Middle frontal gyrus (tissue), 1 donor: ENCODE measurements at regions not wholly inside any gene's neighbourhood (a gene's known extent, or its start where the extent isn't known, plus 50 kb on each side); places are given as distances from the start of the nearest gene placed in this dataset.
"Not testable (repeated sequence)": the region's sequence is repeated elsewhere in the genome, so short reads cannot be mapped to it uniquely, and the experiment has no call there.

ENCODE experiments used
- DNase-seq: peaks from one replicate; pipeline ENCODE4 v3.0.0-alpha.2; 2015; ENCODE audit warnings: low spot score; ENCODE audit errors: extremely low spot score

DNA sequence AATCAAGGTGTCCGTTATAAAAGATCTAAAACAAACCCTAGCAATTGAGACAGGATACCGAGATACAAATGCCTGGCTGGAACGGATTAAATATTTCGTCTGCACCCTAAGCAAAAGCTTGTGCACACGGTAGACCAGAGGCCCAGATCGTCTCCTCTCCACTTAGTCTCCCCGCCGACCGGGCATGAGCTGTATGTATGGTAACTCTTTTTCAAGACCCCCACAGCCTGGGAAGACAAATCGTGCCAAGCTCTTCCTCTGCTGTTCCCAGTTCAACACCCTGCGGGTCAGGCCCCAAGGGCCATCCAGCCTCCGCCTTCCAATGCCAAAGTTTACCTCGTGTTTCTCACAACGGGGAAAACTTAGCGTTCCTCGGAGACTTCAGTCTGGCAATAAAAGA is 285.7 kb upstream of the GALNT17 start:
- no peak for DNase-seq

GRCh38 chr7:70849580-70850235 is 282.2 kb upstream of the GALNT17 start:
- no peak for DNase-seq

- no peak for DNase-seq
These were observed 276.6 kb upstream of the GALNT17 start for GRCh38 chr7:70855373-70855772.

DNA sequence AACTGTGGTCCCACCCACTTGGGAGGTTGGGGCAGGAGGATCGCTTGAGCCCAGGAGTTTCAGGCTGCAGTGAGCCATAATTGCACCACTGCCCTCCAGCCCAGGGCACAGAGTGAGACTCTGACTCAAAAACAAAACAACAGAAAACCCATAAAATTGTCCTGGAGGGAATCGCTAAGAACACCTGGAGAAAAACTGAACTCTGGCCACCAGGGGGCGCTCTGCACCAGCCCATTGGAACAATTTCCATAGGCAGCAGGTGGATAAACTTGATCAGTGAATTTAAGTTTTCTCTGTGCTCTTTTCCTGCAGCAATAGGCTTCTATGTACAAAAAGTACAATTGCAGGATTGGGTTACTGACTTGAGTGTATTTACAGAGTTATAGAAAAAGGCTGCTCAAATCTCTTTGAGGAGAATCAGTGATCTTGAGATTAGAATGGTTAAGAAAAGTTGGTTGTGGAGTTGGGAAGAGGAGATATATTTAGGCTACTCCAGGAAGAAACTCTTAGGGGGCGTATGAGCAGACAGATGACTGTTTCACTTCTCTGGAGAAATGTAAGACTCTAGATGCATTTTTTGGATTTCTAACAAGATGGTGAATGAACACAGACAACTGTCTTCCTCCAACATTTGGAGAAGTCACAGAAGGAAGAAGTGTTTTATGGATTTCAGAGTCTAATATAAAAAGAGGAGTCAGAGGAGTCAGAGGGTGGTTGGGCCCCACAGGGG is 274.9 kb upstream of the GALNT17 start:
- DNase-seq = peak; percentile 69

GRCh38 chr7:70857793-70858545 is 274.0 kb upstream of the GALNT17 start:
- DNase-seq = no peak

- no peak for DNase-seq
These were observed 264.4 kb upstream of the GALNT17 start for GRCh38 chr7:70867513-70867912.

- DNase-seq = no peak
These were observed 261.6 kb upstream of the GALNT17 start for GRCh38 chr7:70870349-70870748.

DNA sequence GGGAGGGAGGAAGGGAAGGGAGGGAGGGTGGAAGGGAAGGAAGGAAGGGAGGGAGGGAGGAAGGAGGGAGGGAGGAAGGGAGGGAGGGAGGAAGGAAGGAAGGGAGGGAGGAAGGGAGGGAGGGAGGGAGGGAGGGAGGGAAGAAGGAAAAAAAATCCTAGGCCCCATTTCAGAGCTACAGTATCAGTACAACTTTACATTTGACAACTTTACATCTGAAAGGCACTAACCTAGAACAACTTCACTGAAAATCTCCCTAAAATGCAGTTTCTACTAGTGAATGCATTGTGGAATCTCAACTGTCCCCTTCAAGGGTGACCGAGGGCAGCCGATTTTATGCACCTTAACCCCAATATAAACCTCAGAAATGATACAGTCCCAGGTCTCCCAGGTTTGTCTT is 259.8 kb upstream of the GALNT17 start:
- DNase-seq = no peak

DNA sequence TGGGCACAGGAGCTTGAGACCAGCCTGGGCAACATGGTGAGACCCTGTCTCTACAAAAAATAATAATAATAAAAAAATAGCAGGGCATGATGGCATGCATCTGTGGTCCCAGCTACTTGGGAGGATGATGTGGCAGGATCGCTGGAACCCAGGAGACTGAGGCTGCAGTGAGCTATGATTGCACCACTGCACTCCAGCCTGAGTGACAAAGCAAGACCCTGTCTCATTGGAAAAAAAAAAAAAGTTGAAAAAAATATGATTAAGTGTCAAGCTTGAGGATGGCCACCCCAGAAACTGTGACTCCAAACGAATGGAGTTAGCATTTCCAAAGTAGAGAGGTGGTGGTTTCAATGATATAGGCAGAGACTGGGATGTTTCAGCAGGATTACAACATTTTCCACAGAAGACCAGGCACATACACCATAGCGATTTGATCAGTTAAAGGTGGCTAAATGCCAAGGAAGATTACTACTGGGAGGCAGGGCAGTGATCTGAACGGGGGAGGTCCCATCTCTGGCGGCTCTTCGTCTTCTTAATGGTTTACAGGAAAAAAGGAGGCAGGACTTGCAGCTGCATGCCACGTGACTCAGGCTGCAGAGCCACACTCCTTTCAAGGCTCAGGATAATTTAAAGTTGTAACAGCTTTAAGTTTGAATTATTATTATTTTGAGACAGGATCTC is 250.6 kb upstream of the GALNT17 start:
- no peak for DNase-seq

- no peak for DNase-seq
These were observed 248.0 kb upstream of the GALNT17 start for GRCh38 chr7:70883750-70884439.

DNA sequence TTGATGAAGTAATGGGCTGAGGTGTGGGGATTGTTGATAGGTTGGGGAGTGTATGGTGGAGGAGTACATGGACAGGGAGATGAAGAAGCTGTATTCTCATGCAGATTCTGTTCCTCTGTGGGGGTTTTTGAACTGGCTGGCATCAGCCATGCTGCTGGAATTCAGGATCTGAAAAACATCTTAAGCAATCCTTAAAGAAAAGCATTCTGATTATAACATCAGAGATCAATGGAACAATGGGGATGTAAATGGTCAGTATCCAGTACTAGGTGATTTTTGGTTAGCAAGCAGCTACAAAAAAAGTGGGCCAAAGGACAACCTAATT is 247.5 kb upstream of the GALNT17 start:
- no peak for DNase-seq

- no peak for DNase-seq
These were observed 247.1 kb upstream of the GALNT17 start for GRCh38 chr7:70884809-70885208.

GRCh38 chr7:70886547-70886946 is 245.4 kb upstream of the GALNT17 start:
- DNase-seq = no peak

- no peak for DNase-seq
These were observed 244.8 kb upstream of the GALNT17 start for GRCh38 chr7:70887186-70887585.

DNA sequence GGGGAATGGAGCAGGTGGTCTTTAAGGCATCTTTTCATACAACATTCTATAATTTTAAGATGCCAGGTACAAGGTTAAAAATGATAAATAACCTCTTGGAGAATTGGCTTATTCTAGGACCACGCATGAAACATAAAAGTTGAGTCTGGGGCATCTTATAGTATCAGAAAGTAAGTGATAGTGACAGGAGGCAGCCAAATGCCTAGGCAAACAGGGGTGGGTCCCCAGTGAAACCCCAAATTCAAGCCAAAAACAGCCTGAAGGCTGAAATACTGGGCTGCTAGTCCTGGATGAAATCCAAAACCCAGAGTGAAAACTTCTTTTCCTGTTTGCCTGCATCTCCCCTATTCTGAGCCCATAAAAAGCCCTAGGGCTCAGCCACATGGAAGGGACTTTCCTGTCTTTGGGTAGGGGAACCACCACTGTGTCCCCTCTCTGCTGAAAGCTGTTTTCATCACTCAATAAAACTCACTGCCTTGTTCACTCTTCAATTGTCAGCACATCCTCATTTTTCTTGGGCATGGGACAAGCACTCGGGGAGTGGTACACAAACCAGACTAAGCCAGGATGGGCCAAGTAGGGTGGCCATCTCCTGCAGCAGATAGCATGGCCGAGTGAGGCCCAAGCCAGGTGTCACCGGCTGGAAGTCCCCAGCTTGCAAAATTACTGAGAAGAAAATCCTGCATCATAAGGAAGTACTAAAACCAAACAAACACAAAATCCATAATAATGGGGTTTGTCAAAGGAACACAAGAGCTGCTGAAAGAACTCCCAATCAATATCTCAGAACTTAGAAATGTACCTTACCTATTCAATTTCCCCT is 241.6 kb upstream of the GALNT17 start:
- no peak for DNase-seq

DNA sequence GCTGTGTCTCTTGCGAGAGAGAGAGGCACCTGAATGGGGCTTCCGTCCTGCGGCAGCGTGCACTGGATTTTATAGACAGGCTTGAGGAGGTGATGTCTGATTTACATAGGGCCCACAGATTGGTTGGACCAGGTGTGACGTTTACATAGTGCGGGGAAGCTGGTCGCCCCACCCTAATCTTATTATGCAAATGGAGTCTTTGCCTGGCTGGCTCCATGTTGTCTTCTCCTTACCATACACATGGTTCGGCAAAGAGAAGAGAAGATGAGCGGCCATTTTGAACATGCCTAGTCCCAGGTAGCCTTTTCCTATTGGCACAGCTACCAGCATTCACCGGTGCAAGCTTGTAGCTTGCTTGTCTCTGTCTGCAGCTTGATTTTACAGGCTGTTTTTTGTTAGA is 238.5 kb upstream of the GALNT17 start:
- no peak for DNase-seq

DNA sequence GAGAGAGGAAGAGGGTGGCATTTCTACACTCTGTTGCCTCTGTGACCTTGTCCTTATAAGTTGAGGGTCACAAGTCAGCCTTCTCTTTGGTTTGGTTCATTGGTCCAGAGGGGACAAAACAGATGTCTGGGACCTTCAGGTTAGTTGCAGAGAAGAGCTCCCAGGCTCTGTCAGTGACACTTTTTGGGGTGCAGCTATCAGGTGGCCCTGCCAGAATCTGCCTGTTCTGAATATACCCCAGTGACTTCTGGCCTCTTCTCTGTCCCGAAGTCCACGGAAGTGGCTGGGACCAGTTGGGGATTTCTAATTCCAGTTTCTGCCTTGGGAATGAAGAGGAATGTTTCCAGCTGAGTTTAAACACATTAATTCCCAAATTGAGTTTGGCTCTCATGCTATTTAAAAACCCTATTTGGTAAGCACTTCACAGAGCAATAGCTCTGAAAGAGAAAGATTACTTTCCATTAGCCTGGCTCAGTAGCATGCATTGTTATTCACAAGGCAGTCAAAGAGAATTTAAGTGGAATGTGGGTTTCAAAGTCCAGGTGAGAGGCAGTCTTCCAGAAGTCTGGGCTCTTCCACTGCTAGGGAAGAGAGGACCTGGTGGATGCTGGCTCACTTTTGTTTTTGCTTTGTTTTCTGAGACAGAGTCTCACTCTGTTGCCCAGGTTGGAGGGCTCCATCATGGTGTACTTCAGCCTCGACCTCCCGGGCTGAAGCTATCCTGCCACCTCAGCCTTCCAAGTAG is 237.8 kb upstream of the GALNT17 start:
- DNase-seq = no peak

DNA sequence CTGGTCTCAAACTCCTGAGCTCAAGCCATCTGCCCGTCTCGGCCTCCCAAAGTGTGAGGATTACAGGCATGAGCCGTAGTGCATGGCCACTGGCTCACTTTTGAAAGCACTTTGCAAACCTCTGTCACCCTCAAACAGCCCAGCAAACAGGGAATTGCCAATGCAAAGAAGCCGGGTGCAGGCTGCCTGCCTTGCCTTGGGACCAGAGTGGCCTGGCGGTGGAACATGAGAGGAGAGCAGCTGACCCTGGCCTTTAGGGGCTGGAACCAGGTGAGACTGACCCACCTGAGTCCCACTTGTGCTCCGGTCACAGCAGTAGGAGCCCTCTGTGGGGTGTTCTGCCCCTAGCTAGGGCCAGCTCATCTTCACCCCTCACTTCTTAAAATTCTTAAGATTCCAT is 237.1 kb upstream of the GALNT17 start:
- DNase-seq = no peak

GRCh38 chr7:70895337-70896200 is 236.4 kb upstream of the GALNT17 start:
- DNase-seq = not testable (repeated sequence)
